BE2C (cell line): ENCODE measurements at regions not wholly inside any gene's neighbourhood (a gene's known extent, or its start where the extent isn't known, plus 50 kb on each side); places are given as distances from the start of the nearest gene placed in this dataset.

Experiments
- DNase-seq: peaks from one replicate; pipeline ENCODE4 v3.0.0-alpha.2; 2020
- H3K27me3 ChIP-seq: fragments of 250-450 bp; sonication (Bioruptor Pico); 2 replicates; pipeline ENCODE4 v1.5.1; 2020; ENCODE audit warnings: mild to moderate bottlenecking
- H3K36me3 ChIP-seq: fragments of 250-450 bp; sonication (Bioruptor Pico); 2 replicates; pipeline ENCODE4 v1.5.1; 2020; ENCODE audit warnings: mild to moderate bottlenecking
- H3K4me1 ChIP-seq: fragments of 250-450 bp; sonication (Bioruptor Pico); 2 replicates; pipeline ENCODE4 v1.5.1; 2020
- H3K4me3 ChIP-seq: 2 replicates; pipeline ENCODE4 v1.5.1; 2011; ENCODE audit warnings: low read depth, low read length
- H3K9me3 ChIP-seq: fragments of 250-450 bp; sonication (Bioruptor Pico); 2 replicates; pipeline ENCODE4 v1.5.1; 2020
- TF ChIP-seq, protein P1 (sequence below): IDR thresholded peaks from 2 replicates; pipeline ENCODE4 v1.5.1; 2012; ENCODE audit warnings: mild to moderate bottlenecking, low read depth, low read length

DNA sequence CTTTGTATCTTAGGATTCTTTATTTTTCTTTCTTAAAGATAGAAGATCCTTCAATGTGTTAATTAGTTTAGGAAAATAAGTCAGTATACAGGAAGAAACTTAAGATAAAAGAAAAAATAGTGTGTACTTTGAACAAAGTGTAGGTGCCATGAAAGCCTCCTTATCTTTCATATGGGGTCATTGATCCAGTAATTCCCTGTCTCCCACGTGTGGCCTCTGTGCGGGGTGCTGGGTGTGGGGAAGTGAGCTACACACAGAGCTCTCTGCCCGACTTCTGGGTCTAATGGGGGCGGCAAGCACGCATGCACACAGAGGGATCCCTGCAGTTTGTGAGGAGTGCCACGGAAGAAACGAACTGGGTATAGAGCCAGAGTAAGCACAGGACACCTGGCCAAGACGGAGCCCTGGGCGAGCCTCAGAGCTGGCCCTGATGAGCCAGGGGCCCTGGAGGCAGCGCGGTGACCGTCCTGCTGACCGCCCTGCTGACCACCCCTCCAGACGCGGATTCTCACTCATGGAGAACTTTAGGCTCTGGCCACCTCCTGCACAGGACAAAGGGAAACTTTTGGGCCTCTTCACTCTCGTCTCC, 253.5 kb downstream of the ACKR3 start:
- no peaks in the 10 kb centered on the region for H3K4me1 ChIP-seq
- no peaks in the 10 kb centered on the region for H3K9me3 ChIP-seq
- TF ChIP-seq, protein P1, sequence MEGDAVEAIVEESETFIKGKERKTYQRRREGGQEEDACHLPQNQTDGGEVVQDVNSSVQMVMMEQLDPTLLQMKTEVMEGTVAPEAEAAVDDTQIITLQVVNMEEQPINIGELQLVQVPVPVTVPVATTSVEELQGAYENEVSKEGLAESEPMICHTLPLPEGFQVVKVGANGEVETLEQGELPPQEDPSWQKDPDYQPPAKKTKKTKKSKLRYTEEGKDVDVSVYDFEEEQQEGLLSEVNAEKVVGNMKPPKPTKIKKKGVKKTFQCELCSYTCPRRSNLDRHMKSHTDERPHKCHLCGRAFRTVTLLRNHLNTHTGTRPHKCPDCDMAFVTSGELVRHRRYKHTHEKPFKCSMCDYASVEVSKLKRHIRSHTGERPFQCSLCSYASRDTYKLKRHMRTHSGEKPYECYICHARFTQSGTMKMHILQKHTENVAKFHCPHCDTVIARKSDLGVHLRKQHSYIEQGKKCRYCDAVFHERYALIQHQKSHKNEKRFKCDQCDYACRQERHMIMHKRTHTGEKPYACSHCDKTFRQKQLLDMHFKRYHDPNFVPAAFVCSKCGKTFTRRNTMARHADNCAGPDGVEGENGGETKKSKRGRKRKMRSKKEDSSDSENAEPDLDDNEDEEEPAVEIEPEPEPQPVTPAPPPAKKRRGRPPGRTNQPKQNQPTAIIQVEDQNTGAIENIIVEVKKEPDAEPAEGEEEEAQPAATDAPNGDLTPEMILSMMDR: no peak
- DNase-seq: no peak
- H3K36me3 ChIP-seq: no peaks in the 10 kb centered on the region
- peaks cover 5% of the 10 kb centered on the region; the same call in 1 of the 2 replicates for H3K27me3 ChIP-seq
- H3K4me3 ChIP-seq: no peak overlapping the region

DNA sequence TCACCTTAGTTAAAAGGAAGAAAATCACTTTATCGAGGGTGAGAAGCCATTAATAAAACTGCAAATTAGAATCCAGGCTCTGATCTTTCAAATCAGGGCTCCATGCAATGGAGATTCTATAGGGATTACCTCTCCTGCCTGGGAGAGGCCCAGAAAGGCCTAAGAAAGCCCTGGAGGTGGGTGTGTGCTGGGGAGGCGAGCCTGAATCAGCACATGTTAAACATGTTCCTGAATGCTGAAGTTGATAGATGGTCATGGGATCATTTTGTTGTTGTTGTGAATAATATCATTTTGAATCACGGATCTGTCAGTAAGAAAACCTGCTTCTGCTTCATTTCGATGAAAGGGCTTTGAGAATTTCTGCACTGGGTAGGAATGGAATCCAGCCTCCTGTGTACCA, 254.3 kb downstream of the ACKR3 start:
- peaks cover 13% of the 10 kb centered on the region; the same call in 1 of the 2 replicates for H3K27me3 ChIP-seq
- no peaks in the 10 kb centered on the region for H3K9me3 ChIP-seq
- H3K36me3 ChIP-seq: no peaks in the 10 kb centered on the region
- no peaks in the 10 kb centered on the region for H3K4me1 ChIP-seq
- TF ChIP-seq, protein P1: no peak
- no peak for DNase-seq
- no peak overlapping the region for H3K4me3 ChIP-seq

DNA sequence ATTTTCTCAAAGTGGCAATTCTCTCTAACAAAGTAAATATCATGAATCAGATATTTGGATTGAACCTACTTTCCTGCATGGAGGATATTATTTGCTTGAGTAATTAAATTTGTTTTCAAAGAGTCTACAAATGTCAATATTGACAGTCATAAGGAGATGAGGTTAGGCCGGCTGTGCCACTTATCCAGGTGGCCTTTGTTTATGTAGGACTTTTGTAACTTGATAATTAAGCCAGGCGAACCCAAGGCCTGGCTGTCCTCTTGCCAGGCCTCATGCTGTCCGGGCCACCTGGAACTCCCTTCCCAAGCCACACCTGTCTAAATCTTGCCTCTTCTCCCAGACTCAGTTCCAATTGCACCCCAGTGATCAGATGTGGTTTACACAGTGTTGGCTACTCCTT, 255.2 kb downstream of the ACKR3 start:
- no peaks in the 10 kb centered on the region for H3K36me3 ChIP-seq
- TF ChIP-seq, protein P1: no peak
- no peak overlapping the region for H3K4me3 ChIP-seq
- H3K27me3 ChIP-seq: peaks cover 15% of the 10 kb centered on the region; the same call in 1 of the 2 replicates
- DNase-seq: no peak
- no peaks in the 10 kb centered on the region for H3K9me3 ChIP-seq
- H3K4me1 ChIP-seq: no peaks in the 10 kb centered on the region

DNA sequence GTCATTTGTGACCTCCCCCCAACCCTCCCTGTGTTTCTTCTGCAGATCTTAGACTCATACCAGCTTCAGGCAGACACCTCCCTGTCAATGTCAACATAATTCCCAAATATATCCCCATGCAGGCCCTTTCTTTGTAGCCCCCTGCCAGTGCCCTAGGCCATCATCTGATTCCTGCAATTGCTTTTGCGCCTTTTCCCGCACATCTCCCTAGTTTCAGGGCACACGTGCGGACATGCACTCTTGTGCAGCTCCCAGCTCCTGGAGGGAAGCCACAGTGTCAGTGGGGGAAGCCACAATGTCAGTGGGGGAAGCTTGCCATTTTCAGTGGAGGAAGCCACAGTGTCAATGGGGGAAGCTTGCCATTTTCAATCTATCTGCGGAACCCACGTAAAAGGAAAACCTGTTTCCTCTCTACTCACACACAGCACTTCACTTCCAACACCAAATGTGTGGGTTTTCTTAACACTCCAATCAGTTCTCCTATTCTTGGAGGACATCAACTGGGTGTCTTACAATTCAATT, 256.4 kb downstream of the ACKR3 start:
- H3K4me3 ChIP-seq: no peak overlapping the region
- peaks cover 15% of the 10 kb centered on the region; the same call in 1 of the 2 replicates for H3K27me3 ChIP-seq
- TF ChIP-seq, protein P1: no peak

DNA sequence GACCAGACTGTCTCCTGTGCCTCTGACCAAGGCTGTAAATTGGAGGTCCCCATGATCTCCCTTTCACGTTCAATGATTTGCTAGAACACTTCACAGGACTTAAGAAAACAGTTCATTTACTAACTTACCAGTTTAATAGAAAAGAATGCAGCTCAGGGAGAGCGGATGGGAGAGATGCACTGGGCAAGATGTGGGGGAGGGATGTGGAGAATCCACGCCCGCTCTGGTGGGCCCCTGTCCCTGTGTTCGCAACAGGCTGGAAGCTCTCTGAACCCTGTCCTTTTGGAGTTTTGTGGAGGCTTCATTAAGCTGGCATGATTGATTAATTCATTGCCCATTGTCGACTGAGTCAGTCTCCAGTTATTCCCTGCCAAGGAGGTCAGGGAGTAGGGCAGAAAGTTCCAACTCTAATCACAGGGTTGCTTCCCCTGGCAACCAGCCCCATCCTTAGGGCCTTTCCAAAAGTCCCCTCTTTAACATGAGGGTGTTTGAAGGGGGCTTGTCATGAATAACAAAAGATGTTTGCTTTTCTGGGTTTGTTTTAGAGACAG, 257.1 kb downstream of the ACKR3 start:
- DNase-seq: no peak
- Histone ChIP-seq H3K27me3 (peaks cover 15% of the 10 kb centered on the region; the same call in 1 of the 2 replicates), H3K9me3 (no peaks in the 10 kb centered on the region), H3K36me3 (no peaks in the 10 kb centered on the region), H3K4me3 (no peak overlapping the region), H3K4me1 (no peaks in the 10 kb centered on the region)
- TF ChIP-seq, protein P1: no peak

More for the DNA sequence above, 256.4 kb downstream of the ACKR3 start:
- Histone ChIP-seq H3K36me3 (no peaks in the 10 kb centered on the region), H3K4me1 (no peaks in the 10 kb centered on the region), H3K9me3 (no peaks in the 10 kb centered on the region)
- no peak for DNase-seq

DNA sequence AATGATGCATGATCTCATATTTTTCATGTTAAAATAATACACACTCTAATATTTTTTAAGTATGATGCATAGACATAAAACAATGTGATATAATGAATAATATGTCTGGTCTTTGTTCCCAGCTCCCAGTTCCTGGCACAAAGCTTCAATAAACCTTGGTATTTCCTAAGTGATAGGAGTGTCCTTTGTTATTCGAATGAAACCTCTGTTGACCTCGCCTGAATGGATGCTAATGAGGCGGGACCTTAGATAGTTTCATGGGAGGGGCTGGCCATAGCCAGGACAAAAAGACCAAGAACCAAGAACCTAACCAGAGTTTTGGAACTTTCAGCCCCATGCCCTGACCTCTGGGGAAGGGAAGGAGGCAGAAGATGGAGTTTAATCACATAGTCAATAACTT, 257.7 kb upstream of the COPS8 start:
- no peaks in the 10 kb centered on the region for H3K9me3 ChIP-seq
- no peak for DNase-seq
- TF ChIP-seq, protein P1: no peak
- H3K27me3 ChIP-seq: peaks cover 15% of the 10 kb centered on the region; the same call in 1 of the 2 replicates
- no peak overlapping the region for H3K4me3 ChIP-seq
- H3K36me3 ChIP-seq: no peaks in the 10 kb centered on the region
- H3K4me1 ChIP-seq: no peaks in the 10 kb centered on the region
